ENCODE measurements at regions not wholly inside any gene's neighbourhood (a gene's known extent, or its start where the extent isn't known, plus 50 kb on each side); places are given as distances from the start of the nearest gene placed in this dataset.
"Not testable (repeated sequence)": the region's sequence is repeated elsewhere in the genome, so short reads cannot be mapped to it uniquely, and the experiment has no call there.

DNA sequence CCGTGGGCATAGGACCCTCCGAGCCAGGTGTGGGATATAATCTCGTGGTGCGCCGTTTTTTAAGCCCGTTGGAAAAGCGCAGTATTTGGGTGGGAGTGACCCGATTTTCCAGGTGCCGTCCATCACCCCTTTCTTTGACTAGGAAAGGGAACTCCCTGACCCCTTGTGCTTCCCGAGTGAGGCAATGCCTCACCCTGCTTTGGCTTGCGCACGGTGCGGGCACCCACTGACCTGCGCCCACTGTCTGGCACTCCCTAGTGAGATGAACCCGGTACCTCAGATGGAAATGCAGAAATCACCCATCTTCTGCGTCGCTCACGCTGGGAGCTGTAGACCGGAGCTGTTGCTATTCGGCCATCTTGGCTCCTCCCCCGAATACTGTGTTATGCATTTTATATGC is 575.0 kb downstream of the PDHA2 start:
- not testable (repeated sequence) for TF ChIP-seq YY1 (IDR thresholded peaks at IDR 0.05; ENCODE audit: low read depth, low read length); EZH2 (IDR thresholded peaks at IDR 0.05; ENCODE audit: borderline replicate concordance, control insufficient read depth, low read depth, low read length); NRF1 (conservative IDR thresholded peaks at IDR 0.05; ENCODE audit: low read depth, low read length); ZNF24 (IDR thresholded peaks at IDR 0.05)
- TF ChIP-seq, protein P1, sequence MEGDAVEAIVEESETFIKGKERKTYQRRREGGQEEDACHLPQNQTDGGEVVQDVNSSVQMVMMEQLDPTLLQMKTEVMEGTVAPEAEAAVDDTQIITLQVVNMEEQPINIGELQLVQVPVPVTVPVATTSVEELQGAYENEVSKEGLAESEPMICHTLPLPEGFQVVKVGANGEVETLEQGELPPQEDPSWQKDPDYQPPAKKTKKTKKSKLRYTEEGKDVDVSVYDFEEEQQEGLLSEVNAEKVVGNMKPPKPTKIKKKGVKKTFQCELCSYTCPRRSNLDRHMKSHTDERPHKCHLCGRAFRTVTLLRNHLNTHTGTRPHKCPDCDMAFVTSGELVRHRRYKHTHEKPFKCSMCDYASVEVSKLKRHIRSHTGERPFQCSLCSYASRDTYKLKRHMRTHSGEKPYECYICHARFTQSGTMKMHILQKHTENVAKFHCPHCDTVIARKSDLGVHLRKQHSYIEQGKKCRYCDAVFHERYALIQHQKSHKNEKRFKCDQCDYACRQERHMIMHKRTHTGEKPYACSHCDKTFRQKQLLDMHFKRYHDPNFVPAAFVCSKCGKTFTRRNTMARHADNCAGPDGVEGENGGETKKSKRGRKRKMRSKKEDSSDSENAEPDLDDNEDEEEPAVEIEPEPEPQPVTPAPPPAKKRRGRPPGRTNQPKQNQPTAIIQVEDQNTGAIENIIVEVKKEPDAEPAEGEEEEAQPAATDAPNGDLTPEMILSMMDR (IDR thresholded peaks at IDR 0.05 in 2 of 3, conservative IDR thresholded peaks at IDR 0.05 in 1 of 3; ENCODE audit: control insufficient read depth in 2 of 3, extremely low read depth in 1 of 3, insufficient read depth in 1 of 3, low read depth in 3 of 3, low read length in 3 of 3): not testable (repeated sequence)
- TF ChIP-seq, protein P2, sequence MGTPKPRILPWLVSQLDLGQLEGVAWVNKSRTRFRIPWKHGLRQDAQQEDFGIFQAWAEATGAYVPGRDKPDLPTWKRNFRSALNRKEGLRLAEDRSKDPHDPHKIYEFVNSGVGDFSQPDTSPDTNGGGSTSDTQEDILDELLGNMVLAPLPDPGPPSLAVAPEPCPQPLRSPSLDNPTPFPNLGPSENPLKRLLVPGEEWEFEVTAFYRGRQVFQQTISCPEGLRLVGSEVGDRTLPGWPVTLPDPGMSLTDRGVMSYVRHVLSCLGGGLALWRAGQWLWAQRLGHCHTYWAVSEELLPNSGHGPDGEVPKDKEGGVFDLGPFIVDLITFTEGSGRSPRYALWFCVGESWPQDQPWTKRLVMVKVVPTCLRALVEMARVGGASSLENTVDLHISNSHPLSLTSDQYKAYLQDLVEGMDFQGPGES (IDR thresholded peaks at IDR 0.05): not testable (repeated sequence)
- TF ChIP-seq, protein P3, sequence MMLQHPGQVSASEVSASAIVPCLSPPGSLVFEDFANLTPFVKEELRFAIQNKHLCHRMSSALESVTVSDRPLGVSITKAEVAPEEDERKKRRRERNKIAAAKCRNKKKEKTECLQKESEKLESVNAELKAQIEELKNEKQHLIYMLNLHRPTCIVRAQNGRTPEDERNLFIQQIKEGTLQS (IDR thresholded peaks at IDR 0.05; ENCODE audit: borderline replicate concordance, extremely low read depth, low read depth, low read length): not testable (repeated sequence)
- TF ChIP-seq, protein P4, sequence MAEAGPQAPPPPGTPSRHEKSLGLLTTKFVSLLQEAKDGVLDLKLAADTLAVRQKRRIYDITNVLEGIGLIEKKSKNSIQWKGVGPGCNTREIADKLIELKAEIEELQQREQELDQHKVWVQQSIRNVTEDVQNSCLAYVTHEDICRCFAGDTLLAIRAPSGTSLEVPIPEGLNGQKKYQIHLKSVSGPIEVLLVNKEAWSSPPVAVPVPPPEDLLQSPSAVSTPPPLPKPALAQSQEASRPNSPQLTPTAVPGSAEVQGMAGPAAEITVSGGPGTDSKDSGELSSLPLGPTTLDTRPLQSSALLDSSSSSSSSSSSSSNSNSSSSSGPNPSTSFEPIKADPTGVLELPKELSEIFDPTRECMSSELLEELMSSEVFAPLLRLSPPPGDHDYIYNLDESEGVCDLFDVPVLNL (IDR thresholded peaks at IDR 0.05; ENCODE audit: low read depth, low read length): not testable (repeated sequence)

Data from GM12878 (cell line).